B cell (primary cell): ENCODE measurements at regions not wholly inside any gene's neighbourhood (a gene's known extent, or its start where the extent isn't known, plus 50 kb on each side); places are given as distances from the start of the nearest gene placed in this dataset.

ENCODE experiments used
- ATAC-seq: fragments of 200-7000 bp; cut with Tn5 transposase; one replicate; pipeline ENCODE4 v1.10.0; 2021; ENCODE audit warnings: low read depth, mild to moderate bottlenecking, moderate number of reproducible peaks, moderate library complexity
- CTCF ChIA-PET: fragments of 350-600 bp; sonication (Branson Sonifier 250); formaldehyde crosslinking; loops from one replicate; lab custom pipeline; 2021; ENCODE audit warnings: antibody characterized with exemption, inconsistent platforms; lab: Charles Lee
- POLR2A ChIA-PET: fragments of 350-600 bp; sonication (Branson Sonifier 250); formaldehyde crosslinking; loops from one replicate; lab custom pipeline; 2021; ENCODE audit warnings: antibody characterized with exemption; lab: Charles Lee
- DNase-seq: peaks from one replicate; pipeline ENCODE4 v3.0.0; 2013
- H2AFZ ChIP-seq: 2 replicates; pipeline ENCODE4 v1.6.1; 2012; ENCODE audit warnings: mild to moderate bottlenecking, low read depth, low read length; ENCODE audit not compliant: insufficient read depth, poor library complexity, severe bottlenecking
- H3K27ac ChIP-seq, 2 donors: 1 replicate in 1 of 2; 2 replicates in 1 of 2; pipeline ENCODE4 v1.5.1; 2012 to 2013; ENCODE audit warnings: low read length in 2 of 2, mild to moderate bottlenecking in 2 of 2, moderate library complexity in 1 of 2
- H3K27me3 ChIP-seq, 4 experiments: fragments of 200-600 bp in 1 of 4; sonication (generic) in 1 of 4; replicated peaks in 1 of 4; 1 replicate in 2 of 4; 2 replicates in 2 of 4; pipeline versions ENCODE4 v1.6.1 to v1.7.0; 2013 to 2016; ENCODE audit warnings: low read length in 3 of 4, mild to moderate bottlenecking in 2 of 4, mixed read lengths in 1 of 4, moderate library complexity in 1 of 4; ENCODE audit not compliant: insufficient read depth in 4 of 4, control insufficient read depth in 3 of 4; ENCODE audit errors: control extremely low read depth in 1 of 4
- H3K36me3 ChIP-seq, 2 experiments: replicated peaks in 1 of 2; 1 replicate in 1 of 2; 2 replicates in 1 of 2; pipeline versions ENCODE4 v1.6.1 to v1.7.1; 2013; ENCODE audit warnings: low read length in 1 of 2; ENCODE audit not compliant: insufficient read depth in 2 of 2, control insufficient read depth in 1 of 2; ENCODE audit errors: control extremely low read depth in 1 of 2, extremely low read depth in 1 of 2
- H3K4me1 ChIP-seq, 2 donors: fragments of 200-600 bp in 1 of 2; sonication (generic) in 1 of 2; 1 replicate in 1 of 2; 2 replicates in 1 of 2; pipeline versions ENCODE4 v1.5.1 to v1.6.1; 2013 to 2017; ENCODE audit warnings: low read length in 2 of 2; ENCODE audit not compliant: control insufficient read depth in 2 of 2, insufficient read depth in 2 of 2
- H3K4me2 ChIP-seq: replicated peaks from 2 replicates; pipeline ENCODE3; 2012; ENCODE audit warnings: mild to moderate bottlenecking, low read depth, low read length; ENCODE audit not compliant: poor library complexity, severe bottlenecking
- H3K4me3 ChIP-seq, 5 experiments: fragments of 200-600 bp in 1 of 5; sonication (generic) in 1 of 5; 1 replicate in 3 of 5; 2 replicates in 2 of 5; pipeline versions ENCODE4 v1.5.1 to v1.7.0; 2011 to 2016; ENCODE audit warnings: low read length in 4 of 5, mild to moderate bottlenecking in 4 of 5, low read depth in 2 of 5, control low read depth in 1 of 5, moderate library complexity in 1 of 5; ENCODE audit not compliant: insufficient read depth in 1 of 5; ENCODE audit errors: control extremely low read depth in 1 of 5, extremely low read depth in 1 of 5
- H3K79me2 ChIP-seq: fragments of 200-600 bp; sonication (generic); one replicate; pipeline ENCODE4 v1.6.0; 2016; ENCODE audit warnings: low read length; ENCODE audit not compliant: control insufficient read depth, insufficient read depth
- H3K9ac ChIP-seq: fragments of 200-600 bp; sonication (generic); 2 replicates; pipeline ENCODE4 v1.6.1; 2017; ENCODE audit warnings: mild to moderate bottlenecking, low read length, moderate library complexity
- H3K9me3 ChIP-seq, 3 donors: one replicate each; pipeline versions ENCODE4 v1.6.1 to v1.7.1; 2013; ENCODE audit warnings: low read length in 2 of 3; ENCODE audit not compliant: control insufficient read depth in 2 of 3, insufficient read depth in 1 of 3; ENCODE audit errors: control extremely low read depth in 1 of 3
- H4K20me1 ChIP-seq: 2 replicates; pipeline ENCODE4 v1.6.0; 2012; ENCODE audit warnings: mild to moderate bottlenecking, low read length; ENCODE audit not compliant: insufficient read depth, control insufficient read depth, poor library complexity, severe bottlenecking
- H3K27ac Mint-ChIP-seq: one replicate; pipeline ENCODE4 v1.8.0; 2021; ENCODE audit warnings: mixed read lengths
- H3K27me3 Mint-ChIP-seq: one replicate; pipeline ENCODE4 v1.8.0; 2021; ENCODE audit warnings: mixed read lengths
- H3K4me1 Mint-ChIP-seq: one replicate; pipeline ENCODE4 v1.8.0; 2021; ENCODE audit warnings: mixed read lengths
- H3K4me3 Mint-ChIP-seq: one replicate; pipeline ENCODE4 v1.8.0; 2021; ENCODE audit warnings: mixed read lengths
- H3K9me3 Mint-ChIP-seq: one replicate; pipeline ENCODE4 v1.8.0; 2022; ENCODE audit warnings: mixed read lengths; ENCODE audit not compliant: insufficient read depth
- CTCF ChIP-seq: fragments of 200-600 bp; IDR thresholded peaks from one replicate; pipeline ENCODE4 v1.8.0; 2022; ENCODE audit warnings: antibody characterized with exemption, mild to moderate bottlenecking
- EZH2 ChIP-seq: IDR thresholded peaks from 2 replicates; pipeline ENCODE4 v1.6.1; 2012; ENCODE audit warnings: borderline replicate concordance, low read depth, mild to moderate bottlenecking, moderate library complexity, low read length; ENCODE audit not compliant: insufficient read depth, poor library complexity, severe bottlenecking
- WGBS: methylation state at CpG from one replicate; pipeline ENCODE4 v1.1.5; 2013; ENCODE audit warnings: missing lambda C conversion rate; ENCODE audit not compliant: insufficient coverage; 5-methylcytosine and 5-hydroxymethylcytosine counted together
- intact Hi-C: fragments of 100-400 bp; cut with micrococcal nuclease; formaldehyde crosslinking; loops from one replicate; pipeline ENCODE4 v1.10.0; 2022

- TF ChIP-seq CTCF (no peak), EZH2 (no peak)
- POLR2A ChIA-PET, result no interaction called here
- peaks cover 0 to 16% (median 5%) of the 10 kb centered on the region in 4 experiments for H3K27me3 ChIP-seq
- 79% methylated on average over 5 of the region's 5 CpGs for WGBS
- H3K9me3 ChIP-seq, result peaks cover 0 to 9% (median 0%) of the 10 kb centered on the region in 3 donors
- H3K79me2 ChIP-seq, result no peaks in the 10 kb centered on the region
- Mint-ChIP-seq H3K9me3 (no peaks in the 10 kb centered on the region), H3K4me3 (no peak overlapping the region), H3K4me1 (peaks cover 4% of the 10 kb centered on the region), H3K27me3 (peaks cover 24% of the 10 kb centered on the region), H3K27ac (no peak overlapping the region)
- CTCF ChIA-PET, result no interaction called here
- no peak overlapping the region for H3K4me2 ChIP-seq
- DNase-seq, result no peak
- H3K9ac ChIP-seq, result no peak overlapping the region
- intact Hi-C loops, result no loop called here
- no peak overlapping the region for H3K27ac ChIP-seq
- ATAC-seq, result no peak
- peaks cover 0 to 9% of the 10 kb centered on the region in 2 donors for H3K4me1 ChIP-seq
- no peaks in the 10 kb centered on the region for H4K20me1 ChIP-seq
- no peak overlapping the region for H2AFZ ChIP-seq
- H3K4me3 ChIP-seq, result no peak overlapping the region
- H3K36me3 ChIP-seq, result no peaks in the 10 kb centered on the region
Observed at GRCh38 chr15:70190965-70191364, 93.2 kb upstream of the TLE3 start.

GRCh38 chr15:70189826-70190695, 92.3 kb upstream of the TLE3 start:
- DNase-seq (no peak), ATAC-seq (no peak)
- H3K27me3 ChIP-seq, result peaks cover 0 to 8% (median 4%) of the 10 kb centered on the region in 4 experiments
- H3K4me3 Mint-ChIP-seq, result no peak overlapping the region
- H3K9me3 Mint-ChIP-seq, result no peaks in the 10 kb centered on the region
- 96% methylated on average over 15 of the region's 20 CpGs for WGBS
- H3K79me2 ChIP-seq, result no peaks in the 10 kb centered on the region
- POLR2A ChIA-PET, result no interaction called here
- H3K36me3 ChIP-seq, result no peaks in the 10 kb centered on the region
- peaks cover 0 to under 1% of the 10 kb centered on the region in 2 donors for H3K4me1 ChIP-seq
- H3K27ac ChIP-seq, result no peak overlapping the region
- H4K20me1 ChIP-seq, result no peaks in the 10 kb centered on the region
- CTCF ChIA-PET, result no interaction called here
- H2AFZ ChIP-seq, result no peak overlapping the region
- no peak overlapping the region for H3K4me3 ChIP-seq
- H3K27me3 Mint-ChIP-seq, result peaks cover 24% of the 10 kb centered on the region
- intact Hi-C loops, result no loop called here
- no peak overlapping the region for H3K27ac Mint-ChIP-seq
- no peak for TF ChIP-seq CTCF
- TF ChIP-seq EZH2, result no peak
- peaks cover 0 to 9% (median 0%) of the 10 kb centered on the region in 3 donors for H3K9me3 ChIP-seq
- H3K4me2 ChIP-seq, result no peak overlapping the region
- H3K9ac ChIP-seq, result no peak overlapping the region
- no peaks in the 10 kb centered on the region for H3K4me1 Mint-ChIP-seq
